B cell (primary cell): ENCODE measurements at regions not wholly inside any gene's neighbourhood (a gene's known extent, or its start where the extent isn't known, plus 50 kb on each side); places are given as distances from the start of the nearest gene placed in this dataset.

Experiments
- ATAC-seq: fragments of 200-7000 bp; cut with Tn5 transposase; one replicate; pipeline ENCODE4 v1.10.0; 2021; ENCODE audit warnings: low read depth, mild to moderate bottlenecking, moderate number of reproducible peaks, moderate library complexity
- CTCF ChIA-PET: fragments of 350-600 bp; sonication (Branson Sonifier 250); formaldehyde crosslinking; loops from one replicate; lab custom pipeline; 2021; ENCODE audit warnings: antibody characterized with exemption, inconsistent platforms; lab: Charles Lee
- POLR2A ChIA-PET: fragments of 350-600 bp; sonication (Branson Sonifier 250); formaldehyde crosslinking; loops from one replicate; lab custom pipeline; 2021; ENCODE audit warnings: antibody characterized with exemption; lab: Charles Lee
- DNase-seq: peaks from one replicate; pipeline ENCODE4 v3.0.0; 2013
- H2AFZ ChIP-seq: 2 replicates; pipeline ENCODE4 v1.6.1; 2012; ENCODE audit warnings: mild to moderate bottlenecking, low read depth, low read length; ENCODE audit not compliant: insufficient read depth, poor library complexity, severe bottlenecking
- H3K27ac ChIP-seq, 2 donors: 1 replicate in 1 of 2; 2 replicates in 1 of 2; pipeline ENCODE4 v1.5.1; 2012 to 2013; ENCODE audit warnings: low read length in 2 of 2, mild to moderate bottlenecking in 2 of 2, moderate library complexity in 1 of 2
- H3K27me3 ChIP-seq, 4 experiments: fragments of 200-600 bp in 1 of 4; sonication (generic) in 1 of 4; replicated peaks in 1 of 4; 1 replicate in 2 of 4; 2 replicates in 2 of 4; pipeline versions ENCODE4 v1.6.1 to v1.7.0; 2013 to 2016; ENCODE audit warnings: low read length in 3 of 4, mild to moderate bottlenecking in 2 of 4, mixed read lengths in 1 of 4, moderate library complexity in 1 of 4; ENCODE audit not compliant: insufficient read depth in 4 of 4, control insufficient read depth in 3 of 4; ENCODE audit errors: control extremely low read depth in 1 of 4
- H3K36me3 ChIP-seq, 2 experiments: replicated peaks in 1 of 2; 1 replicate in 1 of 2; 2 replicates in 1 of 2; pipeline versions ENCODE4 v1.6.1 to v1.7.1; 2013; ENCODE audit warnings: low read length in 1 of 2; ENCODE audit not compliant: insufficient read depth in 2 of 2, control insufficient read depth in 1 of 2; ENCODE audit errors: control extremely low read depth in 1 of 2, extremely low read depth in 1 of 2
- H3K4me1 ChIP-seq, 2 donors: fragments of 200-600 bp in 1 of 2; sonication (generic) in 1 of 2; 1 replicate in 1 of 2; 2 replicates in 1 of 2; pipeline versions ENCODE4 v1.5.1 to v1.6.1; 2013 to 2017; ENCODE audit warnings: low read length in 2 of 2; ENCODE audit not compliant: control insufficient read depth in 2 of 2, insufficient read depth in 2 of 2
- H3K4me2 ChIP-seq: replicated peaks from 2 replicates; pipeline ENCODE3; 2012; ENCODE audit warnings: mild to moderate bottlenecking, low read depth, low read length; ENCODE audit not compliant: poor library complexity, severe bottlenecking
- H3K4me3 ChIP-seq, 5 experiments: fragments of 200-600 bp in 1 of 5; sonication (generic) in 1 of 5; 1 replicate in 3 of 5; 2 replicates in 2 of 5; pipeline versions ENCODE4 v1.5.1 to v1.7.0; 2011 to 2016; ENCODE audit warnings: low read length in 4 of 5, mild to moderate bottlenecking in 4 of 5, low read depth in 2 of 5, control low read depth in 1 of 5, moderate library complexity in 1 of 5; ENCODE audit not compliant: insufficient read depth in 1 of 5; ENCODE audit errors: control extremely low read depth in 1 of 5, extremely low read depth in 1 of 5
- H3K79me2 ChIP-seq: fragments of 200-600 bp; sonication (generic); one replicate; pipeline ENCODE4 v1.6.0; 2016; ENCODE audit warnings: low read length; ENCODE audit not compliant: control insufficient read depth, insufficient read depth
- H3K9ac ChIP-seq: fragments of 200-600 bp; sonication (generic); 2 replicates; pipeline ENCODE4 v1.6.1; 2017; ENCODE audit warnings: mild to moderate bottlenecking, low read length, moderate library complexity
- H3K9me3 ChIP-seq, 3 donors: one replicate each; pipeline versions ENCODE4 v1.6.1 to v1.7.1; 2013; ENCODE audit warnings: low read length in 2 of 3; ENCODE audit not compliant: control insufficient read depth in 2 of 3, insufficient read depth in 1 of 3; ENCODE audit errors: control extremely low read depth in 1 of 3
- H4K20me1 ChIP-seq: 2 replicates; pipeline ENCODE4 v1.6.0; 2012; ENCODE audit warnings: mild to moderate bottlenecking, low read length; ENCODE audit not compliant: insufficient read depth, control insufficient read depth, poor library complexity, severe bottlenecking
- H3K27ac Mint-ChIP-seq: one replicate; pipeline ENCODE4 v1.8.0; 2021; ENCODE audit warnings: mixed read lengths
- H3K27me3 Mint-ChIP-seq: one replicate; pipeline ENCODE4 v1.8.0; 2021; ENCODE audit warnings: mixed read lengths
- H3K4me1 Mint-ChIP-seq: one replicate; pipeline ENCODE4 v1.8.0; 2021; ENCODE audit warnings: mixed read lengths
- H3K4me3 Mint-ChIP-seq: one replicate; pipeline ENCODE4 v1.8.0; 2021; ENCODE audit warnings: mixed read lengths
- H3K9me3 Mint-ChIP-seq: one replicate; pipeline ENCODE4 v1.8.0; 2022; ENCODE audit warnings: mixed read lengths; ENCODE audit not compliant: insufficient read depth
- CTCF ChIP-seq: fragments of 200-600 bp; IDR thresholded peaks from one replicate; pipeline ENCODE4 v1.8.0; 2022; ENCODE audit warnings: antibody characterized with exemption, mild to moderate bottlenecking
- EZH2 ChIP-seq: IDR thresholded peaks from 2 replicates; pipeline ENCODE4 v1.6.1; 2012; ENCODE audit warnings: borderline replicate concordance, low read depth, mild to moderate bottlenecking, moderate library complexity, low read length; ENCODE audit not compliant: insufficient read depth, poor library complexity, severe bottlenecking
- WGBS: methylation state at CpG from one replicate; pipeline ENCODE4 v1.1.5; 2013; ENCODE audit warnings: missing lambda C conversion rate; ENCODE audit not compliant: insufficient coverage; 5-methylcytosine and 5-hydroxymethylcytosine counted together
- intact Hi-C: fragments of 100-400 bp; cut with micrococcal nuclease; formaldehyde crosslinking; loops from one replicate; pipeline ENCODE4 v1.10.0; 2022

- Histone ChIP-seq H3K36me3 (no peaks in the 10 kb centered on the region), H3K27me3 (peaks cover 0 to 4% (median 0%) of the 10 kb centered on the region in 4 experiments), H2AFZ (no peak overlapping the region), H3K9me3 (no peaks in the 10 kb centered on the region), H3K4me2 (no peak overlapping the region), H3K9ac (no peak overlapping the region), H3K79me2 (no peaks in the 10 kb centered on the region), H3K27ac (no peak overlapping the region), H3K4me1 (no peaks in the 10 kb centered on the region), H4K20me1 (no peaks in the 10 kb centered on the region), H3K4me3 (no peak overlapping the region)
- Mint-ChIP-seq H3K27me3 (peaks cover 7% of the 10 kb centered on the region), H3K4me3 (no peak overlapping the region), H3K4me1 (no peaks in the 10 kb centered on the region), H3K27ac (no peak overlapping the region), H3K9me3 (no peaks in the 10 kb centered on the region)
- intact Hi-C loops = no loop called here
- TF ChIP-seq EZH2 (no peak), CTCF (no peak)
- ATAC-seq (no peak), DNase-seq (no peak)
- CTCF ChIA-PET = interaction anchor here (0.7 kb wide), 1 partner anchor 14 kb away, joined by 4 read pairs; no protein-coding TSS in a partner anchor
- 95% methylated on average over 7 of the region's 11 CpGs for WGBS
- POLR2A ChIA-PET = no interaction called here
Measured at GRCh38 chr5:61816585-61817450, 484.8 kb downstream of the ZSWIM6 start.
